ENCODE measurements at regions not wholly inside any gene's neighbourhood (a gene's known extent, or its start where the extent isn't known, plus 50 kb on each side); places are given as distances from the start of the nearest gene placed in this dataset.

GRCh38 chr14:43168371-43168925, 1338.6 kb downstream of the FSCB start:
- Mint-ChIP-seq H3K36me3 (ENCODE audit: low read depth) (no peaks in the 10 kb centered on the region), H3K27ac (no peak overlapping the region), H3K4me3 (no peak overlapping the region), H3K27me3 (ENCODE audit: insufficient read depth, low read depth, poor library complexity) (no peaks in the 10 kb centered on the region), H3K9me3 (no peaks in the 10 kb centered on the region), H3K4me1 (no peaks in the 10 kb centered on the region)
- Histone ChIP-seq H3K27me3 (ENCODE audit: insufficient read depth) (no peaks in the 10 kb centered on the region), H3K4me3 (no peak overlapping the region), H3K9me2 (ENCODE audit: insufficient read depth) (no peaks in the 10 kb centered on the region), H3K4me2 (no peak overlapping the region), H2AFZ (no peak overlapping the region; the same call in 1 of the 2 replicates), H3F3A (replicated peaks; ENCODE audit: low read depth) (no peaks in the 10 kb centered on the region), H3K79me2 (replicated peaks; ENCODE audit: insufficient read depth) (no peaks in the 10 kb centered on the region), H3K27ac (ENCODE audit: low read depth) (no peak overlapping the region), H3K4me1 (ENCODE audit: insufficient read depth) (no peaks in the 10 kb centered on the region), H3K36me3 (ENCODE audit: insufficient read depth) (no peaks in the 10 kb centered on the region), H4K20me1 (replicated peaks; ENCODE audit: insufficient read depth) (no peaks in the 10 kb centered on the region)
- TF ChIP-seq NANOG (IDR thresholded peaks at IDR 0.05; ENCODE audit: borderline replicate concordance) (no peak), CREB1 (CRISPR knock-in tag; IDR thresholded peaks at IDR 0.05; ENCODE audit: low read depth) (no peak), ZNF331 (CRISPR knock-in tag; IDR thresholded peaks at IDR 0.05; ENCODE audit: low read depth) (no peak)
- DNase-seq (ENCODE audit: low spot score) (no peak), ATAC-seq (no peak)

GRCh38 chr14:43166163-43166562, 1340.9 kb downstream of the FSCB start:
- Histone ChIP-seq H2AFZ (no peak overlapping the region), H3K4me3 (no peak overlapping the region), H3F3A (replicated peaks; ENCODE audit: low read depth) (no peaks in the 10 kb centered on the region), H3K27ac (ENCODE audit: low read depth) (no peak overlapping the region), H3K9me2 (ENCODE audit: insufficient read depth) (no peaks in the 10 kb centered on the region; the same call in 1 of the 2 replicates), H3K36me3 (ENCODE audit: insufficient read depth) (no peaks in the 10 kb centered on the region), H3K27me3 (ENCODE audit: insufficient read depth) (no peaks in the 10 kb centered on the region), H3K4me1 (ENCODE audit: insufficient read depth) (no peaks in the 10 kb centered on the region), H3K79me2 (replicated peaks; ENCODE audit: insufficient read depth) (no peaks in the 10 kb centered on the region), H4K20me1 (replicated peaks; ENCODE audit: insufficient read depth) (no peaks in the 10 kb centered on the region), H3K4me2 (no peak overlapping the region)
- Mint-ChIP-seq H3K36me3 (ENCODE audit: low read depth) (no peaks in the 10 kb centered on the region), H3K4me1 (no peaks in the 10 kb centered on the region), H3K27ac (no peak overlapping the region), H3K9me3 (no peaks in the 10 kb centered on the region), H3K4me3 (no peak overlapping the region), H3K27me3 (ENCODE audit: insufficient read depth, low read depth, poor library complexity) (no peaks in the 10 kb centered on the region)
- ATAC-seq: no peak
- TF ChIP-seq STAT1 (IDR thresholded peaks at IDR 0.05; ENCODE audit: unreplicated experiment): no peak
- no peak for TF ChIP-seq REST (IDR thresholded peaks at IDR 0.05; ENCODE audit: unreplicated experiment)
- no peak for TF ChIP-seq NANOG (IDR thresholded peaks at IDR 0.05; ENCODE audit: borderline replicate concordance)
- no peak for TF ChIP-seq POLR2AphosphoS5 (IDR thresholded peaks at IDR 0.05; ENCODE audit: low read depth)
- DNase-seq (ENCODE audit: low spot score): no peak

GRCh38 chr14:43165651-43166050, 1341.4 kb downstream of the FSCB start:
- no peaks in the 10 kb centered on the region for H3K4me1 Mint-ChIP-seq
- Histone ChIP-seq H3F3A (replicated peaks; ENCODE audit: low read depth) (no peaks in the 10 kb centered on the region), H4K20me1 (replicated peaks; ENCODE audit: insufficient read depth) (no peaks in the 10 kb centered on the region), H2AFZ (no peak overlapping the region), H3K4me1 (ENCODE audit: insufficient read depth) (no peaks in the 10 kb centered on the region), H3K79me2 (replicated peaks; ENCODE audit: insufficient read depth) (no peaks in the 10 kb centered on the region), H3K27ac (ENCODE audit: low read depth) (no peak overlapping the region), H3K4me3 (no peak overlapping the region), H3K4me2 (no peak overlapping the region), H3K27me3 (ENCODE audit: insufficient read depth) (no peaks in the 10 kb centered on the region), H3K36me3 (ENCODE audit: insufficient read depth) (no peaks in the 10 kb centered on the region), H3K9me2 (ENCODE audit: insufficient read depth) (no peaks in the 10 kb centered on the region; the same call in 1 of the 2 replicates)
- H3K36me3 Mint-ChIP-seq (ENCODE audit: low read depth): no peaks in the 10 kb centered on the region
- no peak for ATAC-seq
- no peaks in the 10 kb centered on the region for H3K27me3 Mint-ChIP-seq (ENCODE audit: insufficient read depth, low read depth, poor library complexity)
- H3K4me3 Mint-ChIP-seq: no peak overlapping the region
- H3K27ac Mint-ChIP-seq: no peak overlapping the region
- no peaks in the 10 kb centered on the region for H3K9me3 Mint-ChIP-seq
- no peak for DNase-seq (ENCODE audit: low spot score)
- TF ChIP-seq CTCF (conservative IDR thresholded peaks at IDR 0.05; ENCODE audit: low read depth in 2 of 2) (no peak), ZNF331 (CRISPR knock-in tag; IDR thresholded peaks at IDR 0.05; ENCODE audit: low read depth) (no peak), NANOG (IDR thresholded peaks at IDR 0.05; ENCODE audit: borderline replicate concordance) (no peak), EZH2 (IDR thresholded peaks at IDR 0.05; ENCODE audit: low read depth, unreplicated experiment) (no peak)

Measured in GM23338 (cell line).